Stimulated activated CD8-positive, alpha-beta memory T cell treated with anti-CD3 and anti-CD28 coated beads, Interleukin-12 subunit alpha, Interleukin-12 subunit beta, amount 100 ng/mL, for 4 hours (primary cell): ENCODE measurements at regions not wholly inside any gene's neighbourhood (a gene's known extent, or its start where the extent isn't known, plus 50 kb on each side); places are given as distances from the start of the nearest gene placed in this dataset.
"Not testable (repeated sequence)": the region's sequence is repeated elsewhere in the genome, so short reads cannot be mapped to it uniquely, and the experiment has no call there.

Experiments
- DNase-seq: peaks from one replicate; pipeline ENCODE4 v3.0.0-alpha.2; 2020; ENCODE audit warnings: low read depth

GRCh38 chr4:12932203-12932788 lies 551.8 kb downstream of the RAB28 start:
- no peak for DNase-seq

GRCh38 chr4:12929784-12930183 lies 554.4 kb downstream of the RAB28 start:
- no peak for DNase-seq

GRCh38 chr4:12928751-12929150 lies 555.4 kb downstream of the RAB28 start:
- no peak for DNase-seq

GRCh38 chr4:12926189-12927066 lies 557.7 kb downstream of the RAB28 start:
- no peak for DNase-seq

- DNase-seq = no peak
Observed at GRCh38 chr4:12924728-12925320, 559.3 kb downstream of the RAB28 start.

- DNase-seq = no peak
Observed at GRCh38 chr4:12924253-12924652, 559.9 kb downstream of the RAB28 start.

GRCh38 chr4:12912896-12913418 lies 571.2 kb downstream of the RAB28 start:
- DNase-seq = no peak

- DNase-seq = no peak
Observed at GRCh38 chr4:12911750-12912358, 572.3 kb downstream of the RAB28 start.

GRCh38 chr4:12903640-12904039 lies 580.5 kb downstream of the RAB28 start:
- not testable (repeated sequence) for DNase-seq

GRCh38 chr4:12902735-12903134 lies 581.4 kb downstream of the RAB28 start:
- DNase-seq = no peak

GRCh38 chr4:12897954-12898353 lies 586.2 kb downstream of the RAB28 start:
- no peak for DNase-seq

GRCh38 chr4:12894062-12894461 lies 590.1 kb downstream of the RAB28 start:
- no peak for DNase-seq

- no peak for DNase-seq
Observed at GRCh38 chr4:12889054-12889453, 595.1 kb downstream of the RAB28 start.

- DNase-seq = no peak
Observed at GRCh38 chr4:12884846-12885796, 599.0 kb downstream of the RAB28 start.

- DNase-seq = no peak
Observed at GRCh38 chr4:12881945-12882584, 602.1 kb downstream of the RAB28 start.

- DNase-seq = no peak
Observed at GRCh38 chr4:12880844-12881243, 603.3 kb downstream of the RAB28 start.

- no peak for DNase-seq
Observed at GRCh38 chr4:12879496-12879895, 604.6 kb downstream of the RAB28 start.

- no peak for DNase-seq
Observed at GRCh38 chr4:12875640-12876243, 608.4 kb downstream of the RAB28 start.

GRCh38 chr4:12873351-12873750 lies 610.8 kb downstream of the RAB28 start:
- DNase-seq = no peak

GRCh38 chr4:12861422-12861821 lies 622.7 kb downstream of the RAB28 start:
- no peak for DNase-seq
